GM18499 (cell line): ENCODE measurements at regions not wholly inside any gene's neighbourhood (a gene's known extent, or its start where the extent isn't known, plus 50 kb on each side); places are given as distances from the start of the nearest gene placed in this dataset.
"Not testable (repeated sequence)": the region's sequence is repeated elsewhere in the genome, so short reads cannot be mapped to it uniquely, and the experiment has no call there.

Experiments used
- ATAC-seq: cut with Tn5 transposase; IDR thresholded peaks from one replicate; pipeline ENCODE4 v1.9.1; 2021; ENCODE audit warnings: moderate number of reproducible peaks; ENCODE audit not compliant: insufficient read depth, unreplicated experiment

DNA sequence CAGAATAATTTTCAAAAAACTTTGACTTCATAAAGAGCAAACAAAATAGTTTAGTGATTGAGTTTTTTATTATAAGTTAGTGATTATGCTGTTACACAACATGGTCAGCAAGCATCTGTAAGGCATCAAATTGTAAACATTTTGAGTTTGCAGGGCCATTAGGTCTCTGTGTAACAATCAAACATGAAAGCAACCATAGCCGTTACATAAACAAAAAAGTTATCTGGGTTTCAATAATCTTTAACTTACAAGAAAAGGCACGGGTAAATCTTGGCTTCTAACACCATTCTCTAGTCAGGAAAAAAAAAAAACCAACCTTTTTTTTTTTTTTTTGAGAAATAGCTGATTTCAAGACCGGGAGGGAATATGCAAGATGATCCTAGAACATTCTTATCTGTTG is 1941.1 kb downstream of the PCDH7 start:
- ATAC-seq = no peak

DNA sequence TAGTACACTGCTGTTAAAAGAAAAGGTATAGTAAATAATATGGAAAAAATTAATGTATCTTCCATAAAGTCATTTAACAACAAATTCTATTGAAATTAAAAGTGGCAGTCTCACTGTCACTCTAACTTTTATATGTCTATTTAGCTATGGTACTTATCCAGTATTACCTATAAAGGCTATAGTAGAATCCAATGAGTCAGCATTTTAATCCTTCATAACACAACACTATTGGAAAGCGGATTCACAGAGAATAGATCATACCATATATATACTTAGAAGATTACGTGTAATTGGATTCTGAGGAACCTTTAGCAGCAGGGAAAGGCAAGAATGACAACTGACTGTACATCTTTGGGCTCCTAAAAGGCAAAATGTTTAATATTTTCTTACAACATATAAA is 1942.6 kb downstream of the PCDH7 start:
- ATAC-seq = no peak

DNA sequence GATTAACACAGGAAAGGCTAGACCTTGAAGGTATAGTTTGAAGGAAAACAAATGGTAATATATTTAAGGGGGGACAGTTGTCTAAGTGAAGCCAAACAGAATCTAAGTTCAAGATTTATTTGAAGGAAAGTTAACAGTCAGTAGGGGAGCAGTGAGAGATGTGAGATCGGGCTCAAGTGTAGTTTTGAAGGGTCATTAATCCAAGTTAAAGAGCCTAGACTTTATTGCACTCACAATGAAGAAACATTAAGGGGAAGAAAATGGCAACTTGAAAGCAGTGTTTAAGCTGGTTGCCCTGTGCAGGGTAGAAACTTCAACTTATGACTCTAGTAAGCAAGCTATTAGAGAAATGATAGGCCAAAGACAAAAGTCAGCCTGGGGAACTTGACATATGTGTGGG is 1952.2 kb downstream of the PCDH7 start:
- no peak for ATAC-seq

- no peak for ATAC-seq
These were observed 1960.8 kb downstream of the PCDH7 start for GRCh38 chr4:32680946-32681345.

GRCh38 chr4:32684160-32684559 is 1964.0 kb downstream of the PCDH7 start:
- ATAC-seq = no peak

DNA sequence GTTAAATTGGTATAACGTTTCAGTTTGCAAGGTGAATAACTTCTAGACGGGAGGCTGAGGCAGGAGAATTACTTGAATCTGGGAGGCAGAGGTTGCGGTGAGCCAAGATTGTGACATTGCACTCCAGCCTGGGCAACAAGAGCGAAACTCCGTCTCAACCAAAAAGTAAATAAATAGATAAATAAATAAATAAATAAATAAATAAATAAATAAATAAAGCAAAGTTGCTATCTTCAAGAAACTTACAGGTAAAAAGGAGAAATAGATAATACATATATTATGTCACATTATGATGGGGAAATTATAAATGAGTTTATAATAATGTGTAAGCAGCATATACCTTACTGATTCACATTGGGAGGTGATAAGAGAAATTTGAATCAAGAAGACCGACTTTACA is 1966.0 kb downstream of the PCDH7 start:
- ATAC-seq = no peak

GRCh38 chr4:32689518-32689917 is 1969.3 kb downstream of the PCDH7 start:
- ATAC-seq = no peak

- ATAC-seq = no peak
These were observed 1977.2 kb downstream of the PCDH7 start for GRCh38 chr4:32697281-32697814.

GRCh38 chr4:32700838-32701237 is 1980.7 kb downstream of the PCDH7 start:
- ATAC-seq = no peak

GRCh38 chr4:32706893-32707292 is 1986.7 kb downstream of the PCDH7 start:
- ATAC-seq = no peak

DNA sequence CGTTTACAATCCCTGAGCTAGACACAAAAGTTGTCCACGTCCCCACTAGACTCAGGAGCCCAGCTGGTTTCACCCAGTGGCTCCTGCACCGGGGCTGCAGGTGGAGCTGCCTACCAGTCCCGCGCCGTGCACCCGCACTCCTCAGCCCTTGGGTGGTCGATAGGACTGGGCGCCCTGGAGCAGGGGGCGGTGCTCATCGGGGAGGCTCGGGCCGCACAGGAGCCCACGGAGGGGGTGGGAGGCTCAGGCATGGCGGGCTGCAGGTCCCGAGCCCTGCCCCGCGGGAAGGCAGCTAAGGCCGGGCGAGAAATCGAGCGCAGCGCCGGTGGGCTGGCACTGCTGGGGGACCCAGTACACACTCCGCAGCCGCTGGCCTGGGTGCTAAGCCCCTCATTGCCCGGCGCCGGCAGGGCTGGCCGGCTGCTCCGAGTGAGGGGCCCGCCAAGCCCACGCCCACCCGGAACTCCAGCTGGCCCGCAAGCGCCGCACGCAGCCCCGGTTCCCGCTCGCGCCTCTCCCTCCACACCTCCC is 1996.0 kb downstream of the PCDH7 start:
- not testable (repeated sequence) for ATAC-seq

GRCh38 chr4:32735856-32736590 is 2015.9 kb downstream of the PCDH7 start:
- ATAC-seq = no peak

DNA sequence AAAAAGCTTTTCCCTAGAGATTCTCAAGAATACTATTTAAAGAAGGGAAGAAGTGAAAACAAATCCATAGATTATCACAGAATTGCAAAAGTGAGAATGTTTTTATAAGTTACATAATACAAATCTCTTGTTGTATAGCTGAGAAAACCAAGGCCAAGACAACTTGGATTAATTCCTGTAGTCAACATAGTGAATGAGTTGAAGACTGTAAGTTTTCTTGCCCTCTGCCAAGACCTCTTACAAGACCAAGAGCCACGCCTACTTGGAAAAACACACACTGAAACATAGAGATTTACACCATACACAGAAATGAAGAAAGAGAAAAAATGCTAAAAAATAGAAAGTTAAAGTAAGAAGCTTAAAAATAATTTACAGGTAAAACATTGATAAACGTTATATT is 2024.0 kb downstream of the PCDH7 start:
- ATAC-seq = no peak

GRCh38 chr4:32745351-32745750 is 2025.2 kb downstream of the PCDH7 start:
- no peak for ATAC-seq

DNA sequence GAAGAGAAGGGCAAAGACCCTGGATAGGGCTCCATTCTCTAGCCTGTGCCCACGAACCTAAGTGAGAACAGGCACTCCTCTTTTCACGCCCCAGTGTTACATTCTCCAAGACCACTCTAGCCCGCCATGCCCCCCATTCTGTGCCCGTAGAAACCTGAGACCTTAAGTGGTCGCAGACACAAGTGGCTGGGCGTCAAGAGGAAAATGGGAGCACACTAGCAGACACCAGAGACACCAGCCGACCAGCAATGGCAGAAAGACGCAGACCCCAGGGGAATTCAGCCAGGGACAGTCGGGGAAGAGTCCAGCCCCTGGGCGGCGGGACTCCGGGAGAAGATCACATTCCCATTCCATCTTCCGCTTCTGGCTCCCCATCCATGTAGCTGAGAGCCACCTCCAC is 2027.9 kb downstream of the PCDH7 start:
- ATAC-seq = no peak

- ATAC-seq = no peak
These were observed 2028.3 kb downstream of the PCDH7 start for GRCh38 chr4:32748498-32748897.

DNA sequence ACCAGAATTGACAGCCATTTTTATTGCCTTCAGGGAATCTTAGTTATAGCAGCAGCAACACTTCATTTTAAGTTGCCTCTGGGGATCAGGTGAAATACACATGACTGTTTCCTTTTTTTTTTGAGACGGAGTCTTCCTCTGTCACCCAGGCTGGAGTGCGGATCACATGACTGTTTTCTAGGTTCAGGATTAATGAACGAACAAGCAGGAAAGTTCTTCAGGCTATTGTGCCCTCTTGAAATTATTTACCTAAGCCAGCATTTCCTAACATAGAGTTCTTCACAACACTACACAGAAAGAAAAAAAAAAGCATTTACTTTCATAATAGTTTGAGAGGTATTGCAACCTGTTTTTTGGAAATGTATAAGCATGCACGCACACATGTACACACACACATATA is 2032.8 kb downstream of the PCDH7 start:
- no peak for ATAC-seq

DNA sequence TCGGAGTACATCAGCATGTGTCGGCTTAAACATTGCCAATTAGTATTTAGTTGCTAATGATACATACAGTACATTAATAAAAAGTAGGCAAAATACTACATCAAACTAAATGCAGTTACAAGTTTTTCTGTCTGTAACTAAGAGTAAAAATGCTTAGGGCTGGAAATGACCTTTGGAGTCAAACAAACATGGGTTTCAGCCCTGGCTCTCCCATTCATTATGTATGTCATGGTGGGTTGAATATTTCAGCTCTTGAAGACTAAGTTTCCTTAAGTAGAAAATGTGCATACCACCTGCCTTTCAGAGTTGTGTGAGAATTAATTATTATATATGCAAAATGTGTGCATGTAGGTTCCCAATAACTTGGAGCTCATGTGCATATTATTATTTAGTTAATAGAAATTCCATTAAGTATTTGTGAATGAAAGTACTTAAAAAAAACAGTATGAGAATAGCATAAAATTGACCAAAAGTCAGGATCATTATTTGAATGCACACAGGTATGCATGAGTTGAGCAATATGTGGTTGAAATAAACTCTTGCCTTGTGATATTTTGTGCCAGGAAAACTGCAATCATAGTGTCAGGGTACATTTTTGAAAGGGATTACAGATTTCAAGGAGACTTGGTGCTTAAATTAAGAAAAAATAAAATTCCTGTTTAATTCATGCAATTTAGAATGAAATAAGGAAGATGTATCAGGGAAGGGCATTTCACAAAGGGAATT is 2048.7 kb downstream of the PCDH7 start:
- no peak for ATAC-seq

DNA sequence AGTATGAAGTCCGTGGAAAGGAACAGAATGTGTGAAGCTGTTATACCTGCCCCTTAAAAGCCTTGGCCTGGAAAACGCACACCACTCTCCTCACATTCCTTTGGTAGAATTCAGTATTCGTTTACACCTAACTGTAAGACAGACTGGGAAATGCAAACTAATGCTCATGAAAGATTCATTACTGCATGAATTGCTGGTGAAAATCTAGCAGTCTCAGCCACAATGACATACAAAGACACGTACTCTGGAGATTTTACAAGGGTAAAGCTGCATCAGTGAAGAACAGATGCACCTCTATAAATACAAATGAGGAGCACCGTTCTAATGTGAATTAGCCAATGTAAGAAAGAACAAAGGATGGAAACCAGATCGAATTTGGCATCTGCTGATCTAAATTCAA is 2051.3 kb downstream of the PCDH7 start:
- no peak for ATAC-seq

DNA sequence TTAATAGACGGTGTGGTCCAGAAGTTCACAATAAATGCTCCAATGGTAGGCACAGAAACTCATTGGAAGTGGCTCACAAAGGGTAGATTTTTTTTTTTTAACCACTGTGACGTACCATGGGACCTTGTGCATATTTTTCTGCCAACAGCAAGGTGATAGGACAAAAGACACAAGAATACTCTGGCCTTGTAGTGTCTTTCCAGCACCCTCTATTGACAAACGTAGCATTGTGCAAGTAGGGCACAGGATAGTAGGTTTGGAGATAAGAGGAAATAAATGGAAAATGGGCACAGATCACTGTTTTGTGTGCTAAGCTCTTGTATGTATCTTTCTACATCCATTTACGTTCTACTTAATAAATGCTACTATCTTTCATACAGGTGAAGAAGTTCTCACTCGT is 2054.9 kb downstream of the PCDH7 start:
- ATAC-seq = no peak

GRCh38 chr4:32776435-32777203 is 2056.4 kb downstream of the PCDH7 start:
- ATAC-seq = no peak
